ENCODE measurements at regions not wholly inside any gene's neighbourhood (a gene's known extent, or its start where the extent isn't known, plus 50 kb on each side); places are given as distances from the start of the nearest gene placed in this dataset.
"Not testable (repeated sequence)": the region's sequence is repeated elsewhere in the genome, so short reads cannot be mapped to it uniquely, and the experiment has no call there.

GRCh38 chr10:33007731-33008381, 49.8 kb upstream of the ITGB1 start:
- DNase-seq (ENCODE audit: low read depth): not testable (repeated sequence)
